AG09309 (cell line): ENCODE measurements at regions not wholly inside any gene's neighbourhood (a gene's known extent, or its start where the extent isn't known, plus 50 kb on each side); places are given as distances from the start of the nearest gene placed in this dataset.

Experiments
- DNase-seq: peaks from one replicate; pipeline ENCODE4 v3.0.0-alpha.2; 2010; ENCODE audit warnings: low read depth
- H3K4me3 ChIP-seq: 2 replicates; pipeline ENCODE4 v1.5.1; 2011; ENCODE audit warnings: mild to moderate bottlenecking, low read depth, low read length, moderate library complexity; ENCODE audit not compliant: control insufficient read depth
- CTCF ChIP-seq: IDR thresholded peaks from 2 replicates; pipeline ENCODE4 v1.5.1; 2011; ENCODE audit warnings: mild to moderate bottlenecking, low read depth, low read length, inconsistent platforms; ENCODE audit not compliant: insufficient read depth, control insufficient read depth; ENCODE audit errors: missing control alignments

DNA sequence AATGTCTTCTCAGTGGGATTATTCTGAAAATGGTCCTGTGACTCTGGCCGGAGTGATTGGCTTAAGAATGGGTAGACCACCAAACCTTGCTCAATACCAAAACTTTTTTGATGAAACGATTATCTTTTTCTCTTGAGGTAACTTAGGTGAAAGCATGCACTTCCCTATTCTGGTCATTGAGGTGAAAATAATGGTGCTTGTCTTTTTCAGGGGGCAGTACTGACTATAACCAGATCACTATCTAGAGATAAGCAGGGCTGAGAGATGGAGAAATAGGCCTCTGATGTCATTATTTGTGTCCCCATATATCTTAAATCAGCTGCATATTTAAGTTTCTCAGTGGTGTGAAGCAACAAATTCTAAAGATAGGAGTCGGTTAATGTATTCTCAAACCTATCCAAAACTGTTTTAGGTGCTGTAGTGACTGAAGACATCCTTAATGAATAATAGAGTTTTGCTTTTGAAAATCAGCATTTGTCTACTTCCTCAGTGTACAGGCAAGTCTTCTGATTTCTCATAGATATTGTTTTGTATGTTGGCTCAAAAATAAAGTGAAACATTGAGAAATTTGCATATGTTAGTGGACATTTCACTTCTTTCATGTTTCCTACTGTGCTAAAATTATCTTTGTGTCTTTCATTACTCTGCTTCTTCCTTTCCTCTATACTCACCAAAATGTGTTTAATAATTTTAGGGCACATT, 735.3 kb upstream of the ADGRL4 start:
- no peak overlapping the region for H3K4me3 ChIP-seq
- no peak for TF ChIP-seq CTCF
- DNase-seq = no peak

- TF ChIP-seq CTCF = no peak
- no peak for DNase-seq
- H3K4me3 ChIP-seq = no peak overlapping the region
These were observed 731.6 kb upstream of the ADGRL4 start for GRCh38 chr1:79738101-79738500.

DNA sequence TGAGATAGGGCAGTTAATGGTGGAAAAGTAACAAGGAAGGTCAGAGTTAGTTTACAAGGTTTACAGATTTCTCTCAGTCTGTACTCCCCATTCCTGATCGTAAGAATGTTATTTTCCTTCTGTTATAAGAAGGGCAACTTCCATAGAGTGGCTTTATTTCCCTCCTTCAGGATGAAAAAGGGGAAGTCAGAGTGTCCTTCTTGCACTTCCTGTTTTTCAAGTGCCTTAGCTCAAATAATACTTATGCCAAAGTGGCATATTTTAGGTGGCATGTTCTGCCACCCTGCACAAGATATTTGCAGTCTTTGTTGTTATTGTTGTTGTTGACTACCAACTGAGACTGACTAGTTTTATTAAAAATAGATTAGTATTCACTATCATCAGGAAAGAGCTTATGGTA, 730.7 kb upstream of the ADGRL4 start:
- DNase-seq = no peak
- H3K4me3 ChIP-seq = no peak overlapping the region
- no peak for TF ChIP-seq CTCF

GRCh38 chr1:79732950-79733349, 726.4 kb upstream of the ADGRL4 start:
- H3K4me3 ChIP-seq = no peak overlapping the region
- no peak for TF ChIP-seq CTCF
- no peak for DNase-seq

DNA sequence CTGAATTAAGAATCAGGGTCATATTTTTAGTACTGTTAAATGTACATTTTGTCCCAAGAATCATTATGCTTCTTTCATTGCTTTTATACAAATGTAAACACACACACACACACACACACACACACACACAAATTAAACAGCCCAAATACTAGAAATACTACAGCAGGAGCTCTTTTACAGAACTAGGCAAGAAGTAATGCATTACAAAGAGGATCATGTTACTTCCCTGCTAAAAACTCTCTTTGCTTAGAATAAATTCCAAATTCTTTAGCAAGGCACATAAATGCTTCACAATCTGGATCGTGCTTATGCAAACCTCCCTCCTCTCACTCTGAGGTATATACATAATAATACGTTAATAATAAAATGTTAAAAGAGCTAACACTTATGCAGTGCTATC, 720.4 kb upstream of the ADGRL4 start:
- no peak for DNase-seq
- no peak overlapping the region for H3K4me3 ChIP-seq
- no peak for TF ChIP-seq CTCF

- no peak overlapping the region for H3K4me3 ChIP-seq
- no peak for TF ChIP-seq CTCF
- DNase-seq = no peak
These were observed 719.8 kb upstream of the ADGRL4 start for GRCh38 chr1:79726321-79726720.

DNA sequence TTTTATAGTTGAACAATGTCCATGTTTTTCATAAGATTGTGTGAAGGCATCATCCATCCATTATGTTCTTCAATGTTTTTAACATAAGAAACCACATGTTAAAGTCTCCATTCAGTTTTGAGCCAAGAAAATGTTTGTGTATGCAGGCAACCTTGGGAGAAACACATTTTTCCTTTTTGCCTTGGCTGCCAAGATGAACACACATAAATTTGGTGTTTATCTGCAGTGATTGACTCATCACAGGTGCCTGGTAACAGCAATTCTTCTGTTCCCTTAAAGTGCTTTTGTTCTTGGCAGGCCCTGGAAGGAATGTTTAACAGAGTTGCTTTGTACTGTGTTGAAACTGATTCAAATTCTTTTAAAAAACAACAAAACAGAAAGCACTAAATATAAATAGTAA, 709.9 kb upstream of the ADGRL4 start:
- peak; percentile 1 for DNase-seq
- no peak for TF ChIP-seq CTCF

More for the DNA sequence above, 709.9 kb upstream of the ADGRL4 start:
- H3K4me3 ChIP-seq = no peak overlapping the region
